Glutamatergic neuron (in vitro differentiated cells): ENCODE measurements at regions not wholly inside any gene's neighbourhood (a gene's known extent, or its start where the extent isn't known, plus 50 kb on each side); places are given as distances from the start of the nearest gene placed in this dataset.

Source experiments
- DNase-seq: peaks from one replicate; pipeline ENCODE4 v3.0.0; 2022
- H3K27ac Mint-ChIP-seq: one replicate; pipeline ENCODE4 v1.8.0; 2020; ENCODE audit warnings: mild to moderate bottlenecking, mixed read lengths, inconsistent platforms; ENCODE audit not compliant: unreplicated experiment
- H3K27me3 Mint-ChIP-seq: one replicate; pipeline ENCODE4 v1.8.0; 2020; ENCODE audit warnings: mild to moderate bottlenecking, moderate library complexity, mixed read lengths, inconsistent platforms; ENCODE audit not compliant: unreplicated experiment
- H3K36me3 Mint-ChIP-seq: one replicate; pipeline ENCODE4 v1.8.0; 2020; ENCODE audit warnings: mild to moderate bottlenecking, mixed read lengths, inconsistent platforms; ENCODE audit not compliant: unreplicated experiment
- H3K4me1 Mint-ChIP-seq: one replicate; pipeline ENCODE4 v1.8.0; 2020; ENCODE audit warnings: mild to moderate bottlenecking, low read depth, mixed read lengths, inconsistent platforms; ENCODE audit not compliant: unreplicated experiment
- H3K4me3 Mint-ChIP-seq: one replicate; pipeline ENCODE4 v1.8.0; 2020; ENCODE audit warnings: mild to moderate bottlenecking, mixed read lengths, inconsistent platforms; ENCODE audit not compliant: unreplicated experiment
- H3K9me3 Mint-ChIP-seq: one replicate; pipeline ENCODE4 v1.8.0; 2020; ENCODE audit warnings: mild to moderate bottlenecking, moderate library complexity, mixed read lengths, inconsistent platforms; ENCODE audit not compliant: unreplicated experiment
- TF ChIP-seq, protein P1 (sequence below): fragments of 200-600 bp; sonication (generic); IDR thresholded peaks from one replicate; pipeline ENCODE4 v1.5.0; 2021; ENCODE audit not compliant: partially characterized antibody, unreplicated experiment

DNA sequence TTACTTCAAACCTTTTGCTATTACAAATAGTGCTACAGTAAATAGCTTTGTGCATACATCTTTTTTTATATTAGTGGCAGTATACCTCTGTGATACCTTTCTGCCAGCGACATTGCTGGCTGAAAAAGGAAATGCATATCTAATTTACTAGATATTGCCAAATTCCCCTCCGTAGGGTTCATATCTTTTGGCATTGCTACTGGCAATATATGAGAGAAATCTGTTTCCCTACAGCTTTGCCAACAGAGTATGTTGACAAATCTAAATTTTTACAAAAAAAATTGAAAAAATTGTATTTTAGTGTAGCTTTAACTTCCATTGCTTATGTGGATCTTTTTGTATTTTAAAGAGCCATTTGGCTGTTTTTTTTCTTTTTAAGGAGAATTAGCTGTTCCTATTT is 426.7 kb downstream of the TRIB2 start:
- no peaks in the 10 kb centered on the region for H3K36me3 Mint-ChIP-seq
- H3K27me3 Mint-ChIP-seq: no peaks in the 10 kb centered on the region
- H3K4me1 Mint-ChIP-seq: no peaks in the 10 kb centered on the region
- H3K9me3 Mint-ChIP-seq: no peaks in the 10 kb centered on the region
- DNase-seq: no peak
- TF ChIP-seq, protein P1, sequence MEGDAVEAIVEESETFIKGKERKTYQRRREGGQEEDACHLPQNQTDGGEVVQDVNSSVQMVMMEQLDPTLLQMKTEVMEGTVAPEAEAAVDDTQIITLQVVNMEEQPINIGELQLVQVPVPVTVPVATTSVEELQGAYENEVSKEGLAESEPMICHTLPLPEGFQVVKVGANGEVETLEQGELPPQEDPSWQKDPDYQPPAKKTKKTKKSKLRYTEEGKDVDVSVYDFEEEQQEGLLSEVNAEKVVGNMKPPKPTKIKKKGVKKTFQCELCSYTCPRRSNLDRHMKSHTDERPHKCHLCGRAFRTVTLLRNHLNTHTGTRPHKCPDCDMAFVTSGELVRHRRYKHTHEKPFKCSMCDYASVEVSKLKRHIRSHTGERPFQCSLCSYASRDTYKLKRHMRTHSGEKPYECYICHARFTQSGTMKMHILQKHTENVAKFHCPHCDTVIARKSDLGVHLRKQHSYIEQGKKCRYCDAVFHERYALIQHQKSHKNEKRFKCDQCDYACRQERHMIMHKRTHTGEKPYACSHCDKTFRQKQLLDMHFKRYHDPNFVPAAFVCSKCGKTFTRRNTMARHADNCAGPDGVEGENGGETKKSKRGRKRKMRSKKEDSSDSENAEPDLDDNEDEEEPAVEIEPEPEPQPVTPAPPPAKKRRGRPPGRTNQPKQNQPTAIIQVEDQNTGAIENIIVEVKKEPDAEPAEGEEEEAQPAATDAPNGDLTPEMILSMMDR: no peak
- no peak overlapping the region for H3K27ac Mint-ChIP-seq
- H3K4me3 Mint-ChIP-seq: no peak overlapping the region

DNA sequence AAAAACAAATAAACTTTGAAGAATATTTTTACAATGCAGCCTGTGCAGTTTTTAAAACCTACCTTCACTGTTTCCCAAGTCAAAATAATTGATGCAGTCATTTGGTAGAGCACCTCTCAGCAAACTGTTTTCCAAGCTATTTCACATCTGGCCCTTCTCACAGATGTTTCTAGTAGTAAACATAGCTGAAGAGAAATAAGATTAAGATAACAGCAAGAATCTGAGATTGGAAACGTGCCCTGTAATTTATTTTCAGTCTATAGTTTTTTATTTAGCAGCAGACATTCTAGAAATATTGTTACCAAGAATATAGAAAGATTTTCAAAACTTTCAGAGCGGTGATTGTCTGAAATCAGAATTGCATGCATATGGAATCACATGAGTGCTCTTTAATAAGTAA is 440.2 kb downstream of the TRIB2 start:
- TF ChIP-seq, protein P1: no peak
- Mint-ChIP-seq H3K9me3 (no peaks in the 10 kb centered on the region), H3K36me3 (no peaks in the 10 kb centered on the region), H3K27me3 (no peaks in the 10 kb centered on the region), H3K27ac (no peak overlapping the region), H3K4me3 (no peak overlapping the region), H3K4me1 (no peaks in the 10 kb centered on the region)
- no peak for DNase-seq

DNA sequence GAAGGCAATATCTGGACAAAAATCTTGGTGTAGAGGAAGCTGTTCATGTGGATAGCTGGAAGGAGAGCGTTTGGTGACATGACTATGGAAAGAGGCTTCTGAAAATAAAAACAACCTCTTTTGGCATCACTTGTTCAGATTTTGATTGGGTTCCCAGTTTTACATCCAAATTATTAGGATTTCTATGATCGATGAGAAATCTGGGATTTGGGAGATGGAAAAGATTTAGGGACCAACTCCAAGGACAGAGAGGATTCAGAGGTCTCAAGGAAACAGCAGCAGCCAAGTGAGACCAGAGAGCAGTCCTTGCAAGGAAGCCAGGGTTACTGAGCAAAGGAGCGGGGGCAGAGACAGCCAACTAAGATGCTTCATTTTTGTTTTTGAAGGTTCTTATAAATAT is 441.7 kb downstream of the TRIB2 start:
- TF ChIP-seq, protein P1: no peak
- no peaks in the 10 kb centered on the region for H3K27me3 Mint-ChIP-seq

DNA sequence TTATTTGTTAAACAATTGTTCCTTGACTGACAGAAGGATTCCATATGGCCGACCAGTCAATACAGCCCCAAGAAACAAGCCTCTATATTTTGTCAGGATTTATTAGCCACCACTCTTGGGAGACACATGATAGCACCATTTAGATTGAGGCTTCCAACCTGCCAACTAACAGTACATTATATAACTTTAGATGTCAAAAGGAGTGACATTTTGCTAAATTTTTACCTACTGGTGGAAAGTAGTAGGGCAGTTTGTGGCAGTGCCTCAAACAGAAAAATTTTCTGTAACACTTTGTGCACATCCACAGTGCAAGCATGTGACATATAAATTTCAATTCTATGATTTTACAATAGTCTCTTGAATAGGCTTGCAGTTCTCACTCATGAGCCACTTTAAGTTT is 464.0 kb downstream of the TRIB2 start:
- no peaks in the 10 kb centered on the region for H3K36me3 Mint-ChIP-seq
- TF ChIP-seq, protein P1: peak; percentile 52

More for the DNA sequence above, 441.7 kb downstream of the TRIB2 start:
- DNase-seq: no peak
- H3K4me1 Mint-ChIP-seq: no peaks in the 10 kb centered on the region
- H3K9me3 Mint-ChIP-seq: no peaks in the 10 kb centered on the region
- no peak overlapping the region for H3K27ac Mint-ChIP-seq
- H3K36me3 Mint-ChIP-seq: no peaks in the 10 kb centered on the region
- no peak overlapping the region for H3K4me3 Mint-ChIP-seq

DNA sequence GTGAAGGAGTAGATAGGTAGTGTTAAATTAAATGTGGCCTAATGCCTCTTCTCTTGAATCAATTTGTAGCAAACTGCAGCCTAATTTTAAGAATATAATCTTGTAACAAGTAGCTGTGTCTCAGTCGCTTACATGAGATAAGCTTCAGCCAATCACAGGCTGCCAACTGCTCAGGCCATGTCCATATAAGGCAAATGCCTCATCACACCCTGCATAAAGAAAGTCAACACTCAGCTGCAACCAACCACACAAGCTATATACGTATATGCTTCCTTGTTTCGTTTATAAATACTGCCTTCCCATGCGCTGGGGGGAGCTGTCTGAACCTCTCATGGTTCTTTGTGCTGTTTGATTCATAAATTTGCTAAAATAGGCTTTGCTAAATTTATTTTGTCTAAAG is 476.3 kb downstream of the TRIB2 start:
- TF ChIP-seq, protein P1: no peak
- DNase-seq: no peak
- H3K9me3 Mint-ChIP-seq: no peaks in the 10 kb centered on the region
- no peaks in the 10 kb centered on the region for H3K36me3 Mint-ChIP-seq
- no peaks in the 10 kb centered on the region for H3K27me3 Mint-ChIP-seq
- peaks cover 5% of the 10 kb centered on the region for H3K4me1 Mint-ChIP-seq
- H3K27ac Mint-ChIP-seq: no peak overlapping the region
- no peak overlapping the region for H3K4me3 Mint-ChIP-seq

More for the DNA sequence above, 464.0 kb downstream of the TRIB2 start:
- no peak for DNase-seq
- Mint-ChIP-seq H3K9me3 (no peaks in the 10 kb centered on the region), H3K27me3 (no peaks in the 10 kb centered on the region), H3K27ac (no peak overlapping the region), H3K4me3 (no peak overlapping the region), H3K4me1 (peaks cover 6% of the 10 kb centered on the region)
